Brain microvascular endothelial cell (primary cell): ENCODE measurements at regions not wholly inside any gene's neighbourhood (a gene's known extent, or its start where the extent isn't known, plus 50 kb on each side); places are given as distances from the start of the nearest gene placed in this dataset.
"Not testable (repeated sequence)": the region's sequence is repeated elsewhere in the genome, so short reads cannot be mapped to it uniquely, and the experiment has no call there.

Source experiments
- DNase-seq: peaks from one replicate; pipeline ENCODE4 v3.0.0-alpha.2; 2020
- H3K27ac ChIP-seq: fragments of 250-450 bp; sonication (Bioruptor Pico); 2 replicates; pipeline ENCODE4 v1.5.1; 2020; ENCODE audit warnings: mild to moderate bottlenecking, moderate library complexity
- H3K27me3 ChIP-seq: fragments of 250-450 bp; sonication (Bioruptor Pico); replicated peaks from 2 replicates; pipeline ENCODE4 v1.5.1; 2020; ENCODE audit warnings: mild to moderate bottlenecking
- H3K36me3 ChIP-seq: fragments of 250-450 bp; sonication (Bioruptor Pico); replicated peaks from 2 replicates; pipeline ENCODE4 v1.5.1; 2020; ENCODE audit warnings: mild to moderate bottlenecking
- H3K4me3 ChIP-seq: 2 replicates; pipeline ENCODE4 v1.5.1; 2011; ENCODE audit warnings: low read depth, mild to moderate bottlenecking, control low read depth, low read length, moderate library complexity
- CTCF ChIP-seq: IDR thresholded peaks from 2 replicates; pipeline ENCODE4 v1.5.1; 2011; ENCODE audit warnings: low read depth, mild to moderate bottlenecking, moderate library complexity, low read length, control low read depth, inconsistent platforms; ENCODE audit errors: missing control alignments
- in situ Hi-C: cut with HindIII; loops from 2 replicates; pipeline ENCODE4 v1.10.0; 2017; ENCODE audit warnings: low sequenced_read_pairs, low pct_ligation_motif_present

DNA sequence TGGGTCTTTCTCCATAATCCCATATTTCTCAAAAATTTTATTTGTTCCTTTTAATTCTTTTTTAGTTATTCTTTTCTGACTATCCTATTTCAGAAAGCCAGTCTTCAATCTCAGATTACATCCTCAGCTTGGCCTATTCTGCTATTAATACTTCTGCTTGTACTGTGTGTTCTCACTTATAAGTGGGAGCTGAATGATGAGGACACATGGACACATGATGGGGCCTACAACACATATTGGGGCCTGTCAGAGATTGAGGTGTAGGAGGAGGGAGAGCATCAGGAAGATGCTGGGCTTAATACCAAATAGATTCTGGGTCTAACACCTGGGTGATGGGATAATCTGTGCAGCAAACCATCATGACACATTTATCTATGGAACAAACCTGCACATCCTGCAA is 82.3 kb downstream of the MAGEE1 start:
- Histone ChIP-seq H3K27ac (no peak overlapping the region), H3K27me3 (no peaks in the 10 kb centered on the region), H3K4me3 (no peak overlapping the region), H3K36me3 (no peaks in the 10 kb centered on the region)
- DNase-seq = no peak
- in situ Hi-C loops = no loop called here
- no peak for TF ChIP-seq CTCF

GRCh38 chrX:76517544-76517943 is 90.0 kb downstream of the MAGEE1 start:
- no peak overlapping the region for H3K27ac ChIP-seq
- in situ Hi-C loops = no loop called here
- TF ChIP-seq CTCF = no peak
- H3K27me3 ChIP-seq = no peaks in the 10 kb centered on the region
- H3K36me3 ChIP-seq = no peaks in the 10 kb centered on the region
- H3K4me3 ChIP-seq = no peak overlapping the region
- no peak for DNase-seq

GRCh38 chrX:76520273-76521054 is 93.0 kb downstream of the MAGEE1 start:
- no peak for TF ChIP-seq CTCF
- Histone ChIP-seq H3K4me3 (no peak overlapping the region), H3K36me3 (no peaks in the 10 kb centered on the region), H3K27ac (no peak overlapping the region), H3K27me3 (no peaks in the 10 kb centered on the region)
- DNase-seq = no peak
- in situ Hi-C loops = no loop called here

DNA sequence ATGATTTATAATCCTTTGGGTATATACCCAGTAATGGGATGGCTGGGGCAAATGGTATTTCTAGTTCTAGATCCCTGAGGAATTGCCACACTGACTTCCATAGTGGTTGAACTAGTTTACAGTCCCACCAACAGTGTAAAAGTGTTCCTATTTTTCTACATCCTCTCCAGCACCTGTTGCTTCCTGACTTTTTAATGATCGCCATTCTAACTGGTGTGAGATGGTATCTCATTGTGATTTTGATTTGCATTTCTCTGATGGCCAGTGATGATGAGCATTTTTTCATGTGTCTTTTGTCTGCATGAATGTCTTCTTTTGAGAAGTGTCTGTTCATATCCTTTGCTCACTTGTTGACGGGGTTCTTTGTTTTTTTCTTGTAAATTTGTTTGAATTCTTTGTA is 108.2 kb downstream of the MAGEE1 start:
- H3K4me3 ChIP-seq, H3K27ac ChIP-seq, H3K27me3 ChIP-seq, H3K36me3 ChIP-seq, in situ Hi-C loops, DNase-seq: not testable (repeated sequence)

- no peak overlapping the region for H3K4me3 ChIP-seq
- no peak overlapping the region for H3K27ac ChIP-seq
- H3K27me3 ChIP-seq = no peaks in the 10 kb centered on the region
- in situ Hi-C loops = no loop called here
- no peak for TF ChIP-seq CTCF
- DNase-seq = no peak
- no peaks in the 10 kb centered on the region for H3K36me3 ChIP-seq
These were observed 111.3 kb downstream of the MAGEE1 start for GRCh38 chrX:76538860-76539259.

DNA sequence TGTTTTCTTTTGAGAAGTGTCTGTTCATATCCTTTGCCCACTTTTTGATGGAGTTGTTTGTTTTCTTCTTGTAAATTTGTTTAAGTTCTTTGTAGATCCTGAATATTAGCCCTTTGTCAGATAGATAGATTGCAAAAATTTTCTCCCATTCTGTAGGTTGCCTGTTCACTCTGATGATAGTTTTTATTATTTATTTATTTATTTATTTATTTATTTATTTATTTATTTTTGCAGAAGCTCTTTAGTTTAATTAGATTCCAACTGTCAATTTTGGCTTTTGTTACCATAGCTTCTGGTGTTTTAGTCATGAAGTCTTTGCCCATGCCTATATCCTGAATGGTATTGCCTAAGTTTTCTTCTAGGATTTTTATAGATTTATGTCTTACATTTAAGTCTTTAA is 115.9 kb downstream of the MAGEE1 start:
- H3K36me3 ChIP-seq, in situ Hi-C loops, H3K27ac ChIP-seq, DNase-seq, H3K27me3 ChIP-seq, H3K4me3 ChIP-seq: not testable (repeated sequence)

GRCh38 chrX:76550016-76550415 is 122.5 kb downstream of the MAGEE1 start:
- no peak for TF ChIP-seq CTCF

More at GRCh38 chrX:76550016-76550415, 122.5 kb downstream of the MAGEE1 start:
- no peaks in the 10 kb centered on the region for H3K27me3 ChIP-seq
- H3K36me3 ChIP-seq = no peaks in the 10 kb centered on the region
- H3K4me3 ChIP-seq = no peak overlapping the region
- no peak overlapping the region for H3K27ac ChIP-seq
- in situ Hi-C loops = no loop called here
- DNase-seq = no peak
